ENCODE measurements at regions not wholly inside any gene's neighbourhood (a gene's known extent, or its start where the extent isn't known, plus 50 kb on each side); places are given as distances from the start of the nearest gene placed in this dataset.

GRCh38 chr2:49487139-49487538 is 332.8 kb upstream of the FSHR start:
- WGBS = 80% methylated on average over 1 of the region's 1 CpG
- no peaks in the 10 kb centered on the region for H3K4me1 ChIP-seq
- no peak overlapping the region for H3K27ac ChIP-seq (replicated peaks in 1 of 4)
- no peak overlapping the region for H3K4me3 ChIP-seq
- intact Hi-C loops (cut with DNase I) = no loop called here
- no peaks in the 10 kb centered on the region for H3K36me3 ChIP-seq
- H3K27me3 ChIP-seq = no peaks in the 10 kb centered on the region
- H3K9me3 ChIP-seq = no peaks in the 10 kb centered on the region
- DNase-seq (ENCODE audit: extremely low spot score) = no peak
- TF ChIP-seq POLR2A (IDR thresholded peaks at IDR 0.05; ENCODE audit: low read depth) (no peak), CTCF (IDR thresholded peaks at IDR 0.05) (no peak), EP300 (IDR thresholded peaks at IDR 0.05) (no peak), POLR2AphosphoS5 (IDR thresholded peaks at IDR 0.05) (no peak)

GRCh38 chr2:49480520-49480919 is 326.2 kb upstream of the FSHR start:
- DNase-seq (ENCODE audit: extremely low spot score) = no peak
- Histone ChIP-seq H3K36me3 (no peaks in the 10 kb centered on the region), H3K4me1 (no peaks in the 10 kb centered on the region), H3K9me3 (no peaks in the 10 kb centered on the region), H3K27me3 (no peaks in the 10 kb centered on the region), H3K4me3 (no peak overlapping the region), H3K27ac (replicated peaks in 1 of 4) (no peak overlapping the region)
- TF ChIP-seq EP300 (IDR thresholded peaks at IDR 0.05) = no peak
- TF ChIP-seq POLR2AphosphoS5 (IDR thresholded peaks at IDR 0.05) = no peak
- TF ChIP-seq CTCF (IDR thresholded peaks at IDR 0.05) = no peak
- 73% methylated on average over 1 of the region's 1 CpG for WGBS
- intact Hi-C loops (cut with DNase I) = no loop called here

GRCh38 chr2:49465157-49465831 is 311.0 kb upstream of the FSHR start:
- DNase-seq (ENCODE audit: extremely low spot score) = no peak
- Histone ChIP-seq H3K9me3 (peaks cover 0 to 11% (median 2%) of the 10 kb centered on the region in 4 donors), H3K27ac (replicated peaks in 1 of 4) (no peak overlapping the region), H3K36me3 (no peaks in the 10 kb centered on the region), H3K27me3 (no peaks in the 10 kb centered on the region), H3K4me1 (no peaks in the 10 kb centered on the region), H3K4me3 (no peak overlapping the region)
- intact Hi-C loops (cut with DNase I) = no loop called here
- WGBS = 83% methylated on average over 1 of the region's 1 CpG
- TF ChIP-seq POLR2AphosphoS5 (IDR thresholded peaks at IDR 0.05) = no peak
- TF ChIP-seq CTCF (IDR thresholded peaks at IDR 0.05) = no peak
- no peak for TF ChIP-seq POLR2A (IDR thresholded peaks at IDR 0.05; ENCODE audit: low read depth)
- TF ChIP-seq EP300 (IDR thresholded peaks at IDR 0.05) = no peak

GRCh38 chr2:49459314-49459993 is 305.1 kb upstream of the FSHR start:
- Histone ChIP-seq H3K27me3 (no peaks in the 10 kb centered on the region), H3K36me3 (no peaks in the 10 kb centered on the region), H3K4me3 (no peak overlapping the region), H3K4me1 (no peaks in the 10 kb centered on the region), H3K27ac (replicated peaks in 1 of 4) (no peak overlapping the region), H3K9me3 (peaks cover 0 to 3% (median 0%) of the 10 kb centered on the region in 4 donors)
- no peak for DNase-seq (ENCODE audit: extremely low spot score)
- 76% methylated on average over 3 of the region's 3 CpGs for WGBS
- intact Hi-C loops (cut with DNase I) = no loop called here
- TF ChIP-seq CTCF (IDR thresholded peaks at IDR 0.05) (peak in 1 of 3 experiments; percentile 16), EP300 (IDR thresholded peaks at IDR 0.05) (no peak)

Data from esophagus muscularis mucosa (tissue), 4 donors.